Mesenchymal stem cell (in vitro differentiated cells and primary cell): ENCODE measurements at regions not wholly inside any gene's neighbourhood (a gene's known extent, or its start where the extent isn't known, plus 50 kb on each side); places are given as distances from the start of the nearest gene placed in this dataset.
A peak's percentile ranks its signal among the peaks of the same experiment; 100 is the strongest.

Experiments used
- DNase-seq: peaks from one replicate; pipeline ENCODE4 v3.0.0-alpha.2; 2013
- H2AFZ ChIP-seq: one replicate; pipeline ENCODE4 v1.6.1; 2013; ENCODE audit warnings: low read depth, mild to moderate bottlenecking, control low read depth, inconsistent platforms, low read length, moderate library complexity
- H2AK5ac ChIP-seq: 2 replicates; pipeline ENCODE4 v1.6.1; 2013; ENCODE audit warnings: low read length, moderate library complexity, mild to moderate bottlenecking, inconsistent platforms; ENCODE audit not compliant: severe bottlenecking
- H2BK120ac ChIP-seq: one replicate; pipeline ENCODE4 v1.6.1; 2013; ENCODE audit warnings: low read depth, mild to moderate bottlenecking, inconsistent platforms, low read length, moderate library complexity
- H2BK12ac ChIP-seq, 2 experiments: one replicate each; pipeline ENCODE4 v1.6.1; 2013; ENCODE audit warnings: inconsistent platforms in 2 of 2, low read length in 2 of 2, mild to moderate bottlenecking in 2 of 2, moderate library complexity in 2 of 2, control low read depth in 1 of 2
- H2BK15ac ChIP-seq: one replicate; pipeline ENCODE4 v1.6.1; 2013; ENCODE audit warnings: mild to moderate bottlenecking, low read depth, inconsistent platforms; ENCODE audit not compliant: poor library complexity, severe bottlenecking
- H2BK5ac ChIP-seq: 2 replicates; pipeline ENCODE4 v1.6.1; 2013; ENCODE audit warnings: low read depth, mild to moderate bottlenecking, low read length, control low read depth, inconsistent platforms; ENCODE audit not compliant: poor library complexity, severe bottlenecking
- H3K14ac ChIP-seq, 2 experiments: one replicate each; pipeline ENCODE4 v1.6.1; 2013; ENCODE audit warnings: inconsistent platforms in 2 of 2, low read length in 2 of 2, control low read depth in 1 of 2, mild to moderate bottlenecking in 1 of 2, moderate library complexity in 1 of 2
- H3K18ac ChIP-seq, 2 experiments: one replicate each; pipeline ENCODE4 v1.6.1; 2013; ENCODE audit warnings: inconsistent platforms in 2 of 2, low read length in 2 of 2, control low read depth in 1 of 2, low read depth in 1 of 2, mild to moderate bottlenecking in 1 of 2
- H3K23ac ChIP-seq, 2 experiments: one replicate each; pipeline ENCODE4 v1.6.1; 2013; ENCODE audit warnings: inconsistent platforms in 2 of 2, low read length in 2 of 2, mild to moderate bottlenecking in 2 of 2, moderate library complexity in 2 of 2, control low read depth in 1 of 2
- H3K27ac ChIP-seq: 2 replicates; pipeline ENCODE4 v1.5.1; 2013; ENCODE audit warnings: mild to moderate bottlenecking, moderate library complexity, low read length, control low read depth, inconsistent platforms; ENCODE audit not compliant: poor library complexity, severe bottlenecking
- H3K27me3 ChIP-seq, 2 experiments: 2 replicates each; pipeline versions ENCODE4 v1.6.1 to v1.7.0; 2013; ENCODE audit warnings: low read length in 2 of 2, mild to moderate bottlenecking in 2 of 2, moderate library complexity in 2 of 2, control low read depth in 1 of 2, inconsistent platforms in 1 of 2; ENCODE audit not compliant: control insufficient read depth in 1 of 2, insufficient read depth in 1 of 2
- H3K36me3 ChIP-seq, 2 experiments: 2 replicates each; pipeline versions ENCODE4 v1.6.1 to v1.7.0; 2013; ENCODE audit warnings: low read length in 2 of 2, control low read depth in 1 of 2, inconsistent platforms in 1 of 2, low read depth in 1 of 2, mild to moderate bottlenecking in 1 of 2; ENCODE audit not compliant: insufficient read depth in 2 of 2, control insufficient read depth in 1 of 2
- H3K4ac ChIP-seq, 2 experiments: one replicate each; pipeline ENCODE4 v1.6.1; 2013; ENCODE audit warnings: inconsistent platforms in 2 of 2, low read length in 2 of 2, mild to moderate bottlenecking in 2 of 2, moderate library complexity in 2 of 2, control low read depth in 1 of 2, low read depth in 1 of 2
- H3K4me1 ChIP-seq: 2 replicates; pipeline ENCODE4 v1.6.1; 2013; ENCODE audit warnings: low read depth, low read length, control low read depth; ENCODE audit not compliant: control insufficient read depth, insufficient read depth
- H3K4me2 ChIP-seq: 2 replicates; pipeline ENCODE4 v1.6.1; 2013; ENCODE audit warnings: low read length, mild to moderate bottlenecking, inconsistent platforms; ENCODE audit not compliant: poor library complexity, severe bottlenecking
- H3K4me3 ChIP-seq, 2 experiments: 2 replicates each; pipeline versions ENCODE4 v1.5.1 to v1.7.0; 2013; ENCODE audit warnings: low read length in 2 of 2, mild to moderate bottlenecking in 2 of 2, control low read depth in 1 of 2, low read depth in 1 of 2; ENCODE audit not compliant: insufficient read depth in 1 of 2
- H3K79me1 ChIP-seq: replicated peaks from 2 replicates; pipeline ENCODE4 v1.6.1; 2013; ENCODE audit warnings: mild to moderate bottlenecking, control low read depth, low read length, inconsistent platforms; ENCODE audit not compliant: poor library complexity, severe bottlenecking
- H3K9ac ChIP-seq: 2 replicates; pipeline ENCODE4 v1.7.0; 2013; ENCODE audit warnings: mild to moderate bottlenecking, low read length, moderate library complexity
- H3K9me3 ChIP-seq: 2 replicates; pipeline ENCODE4 v1.7.0; 2013; ENCODE audit warnings: mild to moderate bottlenecking, low read length; ENCODE audit not compliant: control insufficient read depth
- H4K8ac ChIP-seq: one replicate; pipeline ENCODE4 v1.6.1; 2013; ENCODE audit warnings: inconsistent platforms, mild to moderate bottlenecking, low read length, moderate library complexity
- H4K91ac ChIP-seq: one replicate; pipeline ENCODE4 v1.6.1; 2013; ENCODE audit warnings: mild to moderate bottlenecking, low read length, inconsistent platforms
- WGBS: methylation state at CpG from one replicate; pipeline ENCODE4 v1.1.7; 2013; ENCODE audit warnings: mixed read lengths; 5-methylcytosine and 5-hydroxymethylcytosine counted together

DNA sequence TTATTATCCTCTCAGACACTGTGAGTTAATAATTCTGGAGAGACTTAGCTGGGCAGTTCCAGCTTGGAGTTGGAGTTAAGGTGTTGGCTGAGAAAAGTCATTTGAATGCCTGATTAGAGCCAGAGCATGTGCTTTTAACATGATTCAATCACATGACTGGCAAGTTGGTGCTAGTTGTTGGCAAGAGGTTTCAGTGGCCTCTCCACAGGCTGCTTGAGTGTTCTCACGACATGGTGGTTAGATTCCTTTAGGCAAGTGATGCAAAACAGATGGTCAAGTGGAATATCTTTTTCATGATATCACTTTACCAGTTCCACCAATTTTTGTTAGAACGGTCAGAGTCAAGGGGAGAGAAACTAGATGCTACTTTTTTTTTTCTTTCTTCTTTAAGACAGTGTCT lies 262.7 kb upstream of the FN1 start:
- WGBS, result no CpG with 5 or more reads among the region's 2 CpGs
- Histone ChIP-seq H3K9ac (peak overlapping the region; percentile 80), H3K4me1 (peaks cover 3% of the 10 kb centered on the region)

DNA sequence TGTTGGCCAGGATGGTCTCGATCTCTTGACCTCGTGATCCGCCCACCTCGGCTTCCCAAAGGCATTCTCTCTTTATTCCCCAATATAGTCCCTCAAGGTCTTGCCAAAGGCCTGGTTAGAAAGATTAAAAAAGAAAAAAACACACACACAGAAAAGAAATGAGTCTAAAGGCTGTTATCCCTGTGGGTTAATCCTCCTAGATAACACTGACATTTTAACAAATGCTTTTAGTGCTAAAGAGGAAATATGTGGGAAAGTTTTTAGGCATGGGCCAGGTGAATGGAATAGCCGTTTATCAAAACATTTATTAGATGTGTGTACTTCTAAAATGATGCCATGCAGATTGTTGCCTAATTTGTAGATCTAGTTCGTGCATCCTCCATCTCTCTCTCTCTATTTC lies 261.6 kb upstream of the FN1 start:
- H2AFZ ChIP-seq, result no peak overlapping the region
- no peaks in the 10 kb centered on the region for H3K9me3 ChIP-seq
- no peak overlapping the region for H2BK12ac ChIP-seq
- H3K14ac ChIP-seq, result no peak overlapping the region
- H3K9ac ChIP-seq, result peak overlapping the region; percentile 0
- no peak overlapping the region for H2BK120ac ChIP-seq
- H3K4me3 ChIP-seq, result no peak overlapping the region
- H4K91ac ChIP-seq, result no peak overlapping the region
- H3K4me2 ChIP-seq, result no peak overlapping the region
- peaks cover 3% of the 10 kb centered on the region for H3K4me1 ChIP-seq
- H3K27me3 ChIP-seq, result no peaks in the 10 kb centered on the region
- H3K18ac ChIP-seq, result peak overlapping the region in 1 of 2 experiments; percentile 40
- no peak overlapping the region for H4K8ac ChIP-seq
- peak overlapping the region; percentile 76 for H3K27ac ChIP-seq
- no peak overlapping the region for H2BK5ac ChIP-seq
- no peak overlapping the region for H2AK5ac ChIP-seq
- peaks cover 4% of the 10 kb centered on the region for H3K79me1 ChIP-seq
- no peak overlapping the region for H3K4ac ChIP-seq
- H3K23ac ChIP-seq, result no peak overlapping the region
- no peak for DNase-seq
- H3K36me3 ChIP-seq, result no peaks in the 10 kb centered on the region
- WGBS, result 50% methylated on average over 4 of the region's 6 CpGs
- no peak overlapping the region for H2BK15ac ChIP-seq

More for the DNA sequence above, 262.7 kb upstream of the FN1 start:
- H3K36me3 ChIP-seq, result no peaks in the 10 kb centered on the region
- no peak overlapping the region for H3K4me2 ChIP-seq
- no peak overlapping the region for H3K23ac ChIP-seq
- no peak overlapping the region for H3K4me3 ChIP-seq
- H3K79me1 ChIP-seq, result peaks cover 4% of the 10 kb centered on the region
- H3K27me3 ChIP-seq, result no peaks in the 10 kb centered on the region
- no peak overlapping the region for H3K14ac ChIP-seq
- H3K27ac ChIP-seq, result peak overlapping the region; percentile 94
- no peak overlapping the region for H3K4ac ChIP-seq
- no peak overlapping the region for H2BK15ac ChIP-seq
- no peak overlapping the region for H2BK5ac ChIP-seq
- H3K18ac ChIP-seq, result peak overlapping the region in 1 of 2 experiments; percentile 80
- no peak overlapping the region for H2BK120ac ChIP-seq
- peak overlapping the region; percentile 21 to 67 for H2BK12ac ChIP-seq
- peak overlapping the region; percentile 35 for H2AK5ac ChIP-seq
- no peak overlapping the region for H2AFZ ChIP-seq
- no peak overlapping the region for H4K91ac ChIP-seq
- H4K8ac ChIP-seq, result no peak overlapping the region
- no peaks in the 10 kb centered on the region for H3K9me3 ChIP-seq
- peak; percentile 95 for DNase-seq

DNA sequence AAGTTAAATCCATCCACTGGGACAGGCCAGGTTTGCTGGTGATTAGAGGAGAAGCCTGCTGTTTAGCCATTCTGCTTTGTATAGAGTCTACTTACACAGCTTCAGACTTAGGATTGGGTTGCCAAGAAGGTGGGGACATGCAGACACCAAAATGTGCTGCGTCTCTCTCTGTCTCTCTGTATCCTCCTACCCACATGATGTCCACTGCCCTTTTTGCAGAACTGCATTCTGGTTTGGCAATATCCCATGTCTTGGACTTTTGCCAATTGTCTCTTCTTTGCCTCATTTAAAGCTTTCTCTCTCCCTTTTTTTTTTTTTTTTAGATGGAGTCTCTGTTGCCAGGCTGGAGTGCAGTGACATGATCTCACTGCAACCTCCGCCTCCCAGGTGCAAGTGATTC lies 261.1 kb upstream of the FN1 start:
- Histone ChIP-seq H3K4ac (peak overlapping the region; percentile 4 to 15), H3K4me2 (no peak overlapping the region), H3K79me1 (peaks cover 4% of the 10 kb centered on the region), H2BK12ac (peak overlapping the region; percentile 7 to 85), H3K9ac (peak overlapping the region; percentile 1), H3K18ac (peak overlapping the region; percentile 72 to 73), H2BK15ac (no peak overlapping the region), H3K23ac (no peak overlapping the region), H3K4me3 (no peak overlapping the region), H2AK5ac (peak overlapping the region; percentile 95), H2BK120ac (peak overlapping the region; percentile 15), H3K4me1 (peaks cover 3% of the 10 kb centered on the region), H3K14ac (no peak overlapping the region), H4K8ac (peak overlapping the region; percentile 45), H4K91ac (no peak overlapping the region), H2BK5ac (peak overlapping the region; percentile 61), H2AFZ (no peak overlapping the region), H3K27me3 (no peaks in the 10 kb centered on the region), H3K36me3 (no peaks in the 10 kb centered on the region), H3K9me3 (no peaks in the 10 kb centered on the region), H3K27ac (peak overlapping the region; percentile 76)
- no peak for DNase-seq
- WGBS, result 100% methylated on average over 2 of the region's 2 CpGs

DNA sequence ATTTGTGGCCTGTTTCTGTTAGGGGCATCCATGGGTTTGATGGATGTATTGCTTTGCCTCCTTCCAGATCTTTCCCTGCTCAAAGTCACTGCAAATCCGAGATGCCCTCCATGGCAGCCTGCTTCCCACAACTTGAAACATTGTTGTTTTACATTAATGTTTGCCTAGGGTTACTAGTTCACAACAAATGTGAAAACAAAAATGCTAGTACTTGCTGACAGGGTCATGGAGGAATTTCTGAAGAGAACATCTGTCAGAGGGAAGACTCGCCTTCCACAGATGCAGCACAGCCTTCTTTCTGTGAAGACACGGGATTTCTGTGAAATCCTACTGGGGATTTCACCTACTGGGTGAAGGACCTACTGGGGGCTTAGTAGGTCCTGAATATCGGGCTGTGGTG lies 260.0 kb upstream of the FN1 start:
- Histone ChIP-seq H2BK120ac (peak overlapping the region; percentile 92), H3K36me3 (no peaks in the 10 kb centered on the region), H2AK5ac (peak overlapping the region; percentile 94), H3K4me3 (no peak overlapping the region), H3K4me1 (peaks cover 3% of the 10 kb centered on the region), H4K8ac (peak overlapping the region; percentile 69), H3K4ac (no peak overlapping the region), H3K23ac (no peak overlapping the region), H3K27ac (peak overlapping the region; percentile 60), H3K79me1 (peaks cover 4% of the 10 kb centered on the region), H3K4me2 (no peak overlapping the region), H2BK12ac (peak overlapping the region; percentile 78 to 84), H3K18ac (peak overlapping the region in 1 of 2 experiments; percentile 62), H3K27me3 (no peaks in the 10 kb centered on the region), H3K14ac (no peak overlapping the region), H2BK5ac (peak overlapping the region; percentile 96), H3K9me3 (no peaks in the 10 kb centered on the region), H3K9ac (no peak overlapping the region), H2AFZ (no peak overlapping the region), H2BK15ac (no peak overlapping the region), H4K91ac (no peak overlapping the region)
- DNase-seq, result peak; percentile 76
- 33% methylated on average over 3 of the region's 4 CpGs for WGBS
